GM18907 (cell line): ENCODE measurements at regions not wholly inside any gene's neighbourhood (a gene's known extent, or its start where the extent isn't known, plus 50 kb on each side); places are given as distances from the start of the nearest gene placed in this dataset.

Experiments used
- ATAC-seq: cut with Tn5 transposase; IDR thresholded peaks from one replicate; pipeline ENCODE4 v1.9.1; 2021; ENCODE audit warnings: mild to moderate bottlenecking, moderate library complexity; ENCODE audit not compliant: unreplicated experiment

DNA sequence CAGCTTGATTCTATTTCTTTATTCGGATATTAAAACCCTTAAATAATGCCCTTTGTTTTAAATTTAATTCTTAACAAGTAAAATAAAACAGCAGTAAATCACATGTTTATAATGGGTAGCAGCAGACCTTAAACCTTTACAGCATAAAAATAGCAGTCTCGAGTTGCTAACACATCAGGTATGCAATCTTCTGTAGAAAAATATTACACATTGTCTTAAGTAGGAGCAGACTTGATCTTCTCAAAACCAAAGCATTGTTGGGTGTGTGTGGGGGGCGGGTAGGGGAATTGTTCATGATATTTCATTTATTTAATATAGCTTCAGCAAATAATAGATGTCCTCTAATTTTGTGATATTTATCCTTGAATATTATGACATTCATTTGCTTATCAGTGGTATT, 331.4 kb downstream of the PCDH7 start:
- ATAC-seq: no peak

DNA sequence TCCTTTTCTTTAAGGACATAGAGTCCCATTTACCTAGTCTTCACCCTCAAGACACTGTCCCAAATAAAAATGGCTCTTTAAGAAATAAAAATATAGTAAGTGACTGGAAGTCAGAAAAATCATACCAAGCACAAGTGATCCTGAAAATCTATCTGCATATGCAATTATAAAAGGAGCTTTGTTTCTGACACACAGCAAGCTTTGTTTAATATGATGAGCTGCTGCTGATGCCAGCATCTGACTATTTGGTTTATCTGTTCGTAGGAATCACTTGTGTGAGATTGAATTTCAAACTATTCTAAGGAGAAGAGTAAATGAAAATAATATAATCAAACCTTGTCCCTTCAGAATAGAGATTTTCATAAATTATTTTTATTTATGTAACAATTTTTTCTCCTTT, 332.4 kb downstream of the PCDH7 start:
- no peak for ATAC-seq

DNA sequence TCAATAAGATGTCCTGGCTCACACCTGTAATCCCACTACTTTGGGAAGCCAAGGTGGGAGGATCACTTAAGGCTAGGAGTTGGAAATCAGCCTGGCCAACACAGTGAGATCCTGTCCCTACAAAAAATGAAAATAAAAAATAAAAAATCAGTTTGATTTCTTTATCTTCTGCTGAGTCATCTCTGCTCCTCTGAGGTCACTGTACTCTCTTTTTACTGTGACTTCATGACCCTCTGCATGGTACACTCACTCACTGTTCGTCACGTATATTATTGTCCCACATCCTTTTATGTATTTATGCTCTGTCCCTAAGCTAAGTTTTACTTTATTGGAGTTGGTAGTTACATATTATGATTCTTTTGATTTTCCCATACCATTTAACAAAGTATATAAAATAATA, 333.3 kb downstream of the PCDH7 start:
- ATAC-seq: no peak

DNA sequence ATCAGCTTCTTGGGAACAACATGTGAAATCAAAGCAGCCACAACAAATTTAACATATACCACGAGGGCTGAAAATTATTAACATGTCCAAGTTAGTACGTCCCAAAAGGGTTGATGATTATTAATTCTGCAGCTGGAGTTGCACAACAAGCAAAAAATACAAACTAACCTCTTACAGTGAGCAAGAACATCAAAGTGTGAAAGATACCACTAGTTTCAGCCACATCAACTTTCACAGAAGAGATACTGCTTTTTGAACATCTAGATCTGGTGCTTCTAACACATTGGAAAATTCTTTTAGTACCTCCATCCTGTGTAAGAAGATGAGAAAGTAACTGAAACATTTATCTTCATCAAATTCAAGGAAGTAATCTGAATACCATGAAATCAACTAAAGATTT, 334.1 kb downstream of the PCDH7 start:
- ATAC-seq: no peak

DNA sequence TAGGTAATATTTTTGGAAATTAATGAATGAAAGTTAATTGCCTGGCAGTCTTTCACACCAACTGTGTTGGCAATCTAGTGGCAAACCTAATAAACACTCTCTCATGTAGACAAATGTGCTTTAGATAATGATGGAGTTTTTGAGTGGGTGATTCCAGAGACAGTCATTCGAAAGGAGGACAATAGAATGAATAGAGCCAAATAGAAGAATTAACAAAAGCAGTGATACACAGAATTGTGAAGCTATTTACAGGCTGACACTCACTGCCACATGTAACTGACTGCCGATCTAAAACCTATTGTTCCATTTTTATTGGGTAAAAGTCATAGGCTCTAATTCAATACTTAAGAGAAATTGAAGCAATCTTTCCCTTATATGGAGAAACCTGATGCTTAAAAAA, 338.5 kb downstream of the PCDH7 start:
- no peak for ATAC-seq

DNA sequence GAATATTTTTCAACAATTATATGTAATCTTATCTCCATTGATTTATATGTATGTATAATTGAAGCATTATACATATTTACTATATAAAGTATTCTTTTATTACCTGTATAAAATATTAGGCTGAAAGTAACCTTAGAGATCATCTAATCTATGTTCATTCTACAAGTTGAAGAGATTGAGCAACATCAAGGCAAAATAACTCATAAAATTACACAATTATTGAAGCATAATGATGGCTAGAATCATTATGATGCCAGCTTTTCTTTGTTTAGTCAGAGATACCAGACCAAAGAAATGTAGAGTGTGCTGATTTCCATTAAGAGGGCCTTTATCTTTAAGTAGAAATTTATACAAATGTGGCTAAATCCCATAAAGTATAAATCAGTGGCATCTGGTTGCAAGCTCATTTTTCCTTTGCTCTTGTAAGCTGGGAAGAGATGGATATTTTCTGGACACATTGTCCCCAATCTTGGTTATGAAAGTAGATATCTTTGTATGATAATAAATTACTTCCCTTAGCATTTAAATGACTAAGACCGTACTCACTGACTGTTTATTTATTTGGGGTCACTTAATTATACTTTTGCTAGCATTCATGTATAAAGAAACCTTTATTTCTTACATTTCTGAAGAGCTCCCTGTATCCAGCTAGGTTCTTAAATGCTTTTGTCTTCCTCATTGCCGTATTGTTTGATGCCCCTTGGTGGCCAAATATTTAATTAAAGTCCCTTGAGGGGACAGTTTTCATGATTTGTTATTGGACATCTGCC, 339.8 kb downstream of the PCDH7 start:
- no peak for ATAC-seq

DNA sequence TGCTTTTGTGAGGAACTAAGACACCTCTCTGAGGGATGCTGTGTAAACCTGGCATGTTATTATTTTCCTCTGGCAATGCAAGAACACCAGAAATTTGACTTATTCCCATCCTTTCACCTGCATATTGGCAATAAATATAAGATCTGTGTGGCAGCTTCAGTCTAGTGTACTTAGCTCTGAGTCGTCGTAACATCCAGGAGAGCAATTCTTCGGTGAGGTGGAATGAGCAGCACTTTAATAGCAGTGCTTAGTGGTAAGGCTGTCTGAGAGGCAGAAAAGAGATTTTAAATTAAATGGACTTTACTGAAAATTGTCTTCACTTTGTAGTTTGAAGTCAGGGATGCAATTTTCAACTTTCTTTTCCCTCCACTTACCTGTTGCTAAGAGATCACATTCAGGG, 344.9 kb downstream of the PCDH7 start:
- ATAC-seq: no peak

DNA sequence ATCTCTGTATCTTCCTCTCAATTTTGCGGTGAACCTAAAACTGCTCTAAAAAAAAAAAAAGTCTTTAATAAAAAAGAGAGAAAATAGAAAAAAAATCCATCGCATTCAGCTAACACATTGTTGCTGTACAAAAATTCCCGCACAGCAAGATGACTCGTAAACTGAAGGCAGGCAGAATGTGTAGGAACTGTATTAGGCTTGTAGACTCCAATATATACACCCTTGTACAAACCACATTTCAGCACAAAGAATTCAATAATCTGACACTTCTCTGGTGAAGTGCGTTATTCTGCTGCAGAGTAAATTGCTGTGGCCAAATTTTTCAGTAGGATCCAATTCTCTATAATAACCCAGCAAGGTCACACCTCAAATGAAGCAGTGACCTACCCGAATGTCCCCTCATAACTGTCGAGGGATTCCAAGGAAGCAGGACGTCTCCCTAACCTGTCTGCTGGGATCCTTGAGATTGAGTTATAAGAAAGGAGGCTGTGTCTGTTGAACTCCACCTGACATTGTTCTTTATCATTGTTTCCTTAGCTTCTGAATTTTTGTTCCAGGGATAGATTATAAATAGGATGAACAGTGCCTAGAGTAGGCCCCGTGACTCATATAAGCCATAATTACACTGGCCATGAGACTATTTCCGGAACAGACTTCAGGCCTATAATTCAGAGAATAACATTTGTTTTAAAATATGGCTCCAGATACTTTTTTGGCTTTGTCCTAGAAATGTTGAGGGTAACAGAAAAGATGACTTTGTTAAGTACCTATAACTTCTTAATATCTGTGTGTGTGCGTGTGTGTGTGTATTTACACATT, 348.3 kb downstream of the PCDH7 start:
- no peak for ATAC-seq

DNA sequence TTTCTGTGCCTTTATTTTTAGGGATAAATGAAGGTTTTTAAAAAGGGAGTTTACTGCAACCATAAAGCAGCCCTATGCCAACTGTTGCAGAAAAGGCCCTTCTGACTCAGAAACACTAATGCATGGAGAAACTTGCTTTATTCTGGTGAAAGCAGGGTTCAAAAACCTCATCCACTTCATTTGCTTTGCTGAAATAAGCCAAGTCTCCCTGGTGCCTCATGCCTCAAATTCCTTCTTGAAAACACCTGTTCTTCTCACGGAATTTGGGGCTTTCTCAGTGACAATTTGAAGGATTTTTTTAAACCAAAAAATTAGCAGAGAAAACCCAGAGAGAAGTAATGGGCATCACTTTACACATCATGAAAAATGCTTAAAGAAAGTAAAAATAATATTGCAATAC, 349.0 kb downstream of the PCDH7 start:
- ATAC-seq: no peak

DNA sequence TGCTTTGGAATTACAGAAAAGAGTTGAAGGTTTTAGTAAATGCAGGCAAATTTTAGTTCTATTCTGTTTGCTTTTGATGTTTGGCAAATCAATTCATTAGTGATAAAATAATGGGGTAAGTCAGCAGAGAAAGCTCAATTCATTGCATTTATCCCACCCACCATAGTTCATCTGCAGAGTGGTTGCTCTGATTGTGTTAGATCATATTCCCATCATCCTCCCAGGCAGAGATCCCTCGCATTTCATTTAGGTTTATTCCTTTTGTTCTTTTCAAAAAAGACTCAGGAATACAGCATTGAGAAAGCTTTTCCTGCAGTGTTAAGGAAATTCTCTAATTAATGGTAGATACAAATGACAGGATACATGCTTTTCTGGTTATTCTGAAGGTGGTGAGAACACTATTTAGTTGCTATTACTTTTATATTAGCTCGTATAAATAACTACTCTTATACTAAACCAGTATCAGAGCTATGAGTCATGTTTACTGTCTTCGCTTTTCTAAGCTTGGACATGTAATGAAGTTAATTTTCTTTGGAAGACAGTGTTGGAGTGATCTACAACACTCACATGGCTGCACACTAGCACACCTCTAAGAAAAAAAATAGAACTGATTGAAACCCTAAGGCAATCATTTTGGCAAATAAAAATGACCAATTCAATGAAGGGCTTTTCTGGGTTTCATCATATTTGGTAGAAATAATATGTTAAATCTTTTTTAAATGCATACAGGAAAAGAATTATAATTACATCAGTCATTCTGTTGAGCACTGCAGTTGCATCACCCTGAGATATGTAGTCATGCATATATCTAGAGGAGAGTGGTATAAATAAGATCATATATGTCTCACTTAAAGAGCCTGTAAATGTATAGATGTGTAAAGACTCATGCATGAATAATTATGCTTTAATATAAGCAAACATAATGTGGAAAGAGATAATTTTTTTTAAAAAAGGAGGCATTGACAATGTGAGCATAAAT, 351.6 kb downstream of the PCDH7 start:
- ATAC-seq: no peak

DNA sequence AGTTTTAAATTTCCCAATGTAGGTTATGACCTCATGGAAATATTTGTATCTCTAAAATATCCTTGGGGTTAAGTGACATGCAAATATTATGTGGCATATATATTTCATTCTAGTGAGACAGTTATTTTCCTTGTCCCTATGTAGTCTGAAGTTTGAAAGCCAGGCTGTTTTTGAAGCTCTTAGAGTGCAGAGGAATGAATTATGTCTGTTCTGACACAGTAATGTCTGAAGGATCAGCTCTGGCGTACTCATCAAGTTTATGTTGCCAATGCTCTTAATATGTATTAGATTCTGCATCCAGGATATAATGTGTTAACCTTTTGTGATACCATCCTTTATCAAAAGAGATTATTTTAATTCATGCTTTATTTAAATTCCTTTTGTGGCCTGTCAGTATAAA, 355.8 kb downstream of the PCDH7 start:
- ATAC-seq: no peak

DNA sequence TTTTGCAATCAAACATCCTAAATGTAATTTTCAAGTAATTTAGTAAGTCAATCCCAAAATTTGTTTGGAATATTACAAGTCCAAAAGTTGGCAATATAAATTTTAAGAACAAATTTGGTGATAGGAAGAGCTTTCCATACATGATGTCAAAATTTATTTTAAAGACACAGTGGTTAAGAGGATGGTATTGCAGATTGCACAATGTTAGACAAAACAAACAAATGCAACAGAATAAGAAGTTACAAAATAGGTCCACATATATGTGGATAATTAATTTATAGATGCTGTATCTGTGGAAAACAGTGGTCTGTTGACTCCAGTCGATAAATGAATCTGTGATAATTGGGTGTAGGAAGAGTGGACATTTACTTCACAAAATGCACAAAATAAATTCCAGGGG, 358.5 kb downstream of the PCDH7 start:
- no peak for ATAC-seq

DNA sequence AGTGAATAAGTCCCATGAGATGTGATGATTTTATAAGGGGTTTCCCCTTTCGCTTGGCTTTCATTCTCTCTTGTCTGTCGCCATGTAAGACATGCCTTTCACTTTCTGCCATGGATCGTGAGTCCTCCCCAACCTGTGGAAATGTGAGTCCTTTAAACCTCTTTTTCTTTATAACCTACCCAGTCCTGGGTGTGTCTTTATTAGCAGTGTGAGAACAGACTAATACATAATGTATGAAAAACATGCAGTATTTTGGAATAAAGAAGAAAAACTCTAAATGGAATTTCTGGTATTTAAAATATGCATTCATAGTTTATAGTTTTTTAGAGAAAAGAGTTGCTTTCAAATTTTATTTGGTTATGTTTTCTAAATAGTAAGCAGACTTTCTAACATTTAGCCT, 360.7 kb downstream of the PCDH7 start:
- ATAC-seq: no peak

DNA sequence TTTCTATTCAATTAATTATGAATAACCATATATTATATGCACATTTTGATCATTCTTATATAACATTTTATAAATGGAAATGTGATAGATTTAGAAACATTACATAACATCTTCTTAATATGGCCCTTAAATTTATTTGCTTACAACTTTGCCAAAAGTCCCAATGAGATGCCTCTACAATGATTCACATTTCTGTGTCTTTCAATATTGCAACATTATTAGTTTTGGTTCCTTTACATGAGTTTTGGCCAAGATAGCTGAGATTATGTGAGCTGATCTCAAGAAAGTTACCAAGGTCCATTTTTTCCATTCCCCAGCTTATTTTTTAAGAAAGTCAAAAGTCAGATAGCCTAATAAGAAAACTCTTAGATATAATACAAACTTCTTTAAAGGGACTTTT, 361.2 kb downstream of the PCDH7 start:
- ATAC-seq: no peak

DNA sequence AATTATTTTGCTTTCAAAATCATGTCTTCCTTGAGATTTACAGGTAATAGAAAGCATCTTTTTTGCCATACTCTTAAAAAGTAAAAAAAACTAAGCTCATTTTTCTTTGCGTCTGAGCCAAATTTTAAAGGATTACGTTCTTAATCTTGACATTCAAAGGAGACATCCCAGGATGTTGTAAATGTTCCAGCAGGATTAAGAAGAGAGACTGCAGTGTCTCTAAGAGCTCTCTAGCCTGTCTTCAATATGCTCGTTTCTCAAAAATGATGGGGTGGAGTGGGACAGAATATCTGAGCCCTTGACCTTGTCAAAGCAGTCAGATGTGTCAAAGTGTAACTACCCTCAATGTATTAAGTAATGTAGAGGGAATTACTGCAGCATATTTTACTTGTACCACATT, 363.3 kb downstream of the PCDH7 start:
- ATAC-seq: no peak

DNA sequence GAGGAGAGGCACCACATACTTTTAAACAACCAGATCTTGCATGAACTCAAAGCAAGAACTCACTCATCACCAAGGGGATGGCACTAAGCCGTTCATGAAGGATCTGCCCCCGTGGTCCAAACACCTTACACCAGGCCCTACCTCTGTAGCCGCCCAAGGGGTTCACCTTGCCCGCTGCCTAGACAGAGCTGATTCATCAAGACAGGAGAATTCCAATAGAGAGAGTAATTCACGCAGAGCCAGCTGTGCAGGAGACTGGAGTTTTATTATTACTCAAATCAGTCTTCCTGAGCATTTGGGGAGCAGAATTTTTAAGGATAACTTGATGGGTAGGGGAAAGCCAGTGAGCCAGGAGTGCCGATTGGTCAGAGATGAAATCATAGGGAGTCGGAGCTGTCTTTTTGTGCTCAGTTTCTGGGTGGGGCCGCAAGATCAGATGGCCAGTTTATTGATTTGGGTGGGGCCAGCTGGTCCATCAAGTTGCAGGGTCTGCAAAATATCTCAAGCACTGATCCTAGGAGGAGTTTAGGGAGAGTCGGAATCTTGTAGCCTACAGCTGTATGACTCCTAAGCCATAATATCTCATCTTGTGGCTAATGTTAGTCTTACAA, 364.7 kb downstream of the PCDH7 start:
- no peak for ATAC-seq

DNA sequence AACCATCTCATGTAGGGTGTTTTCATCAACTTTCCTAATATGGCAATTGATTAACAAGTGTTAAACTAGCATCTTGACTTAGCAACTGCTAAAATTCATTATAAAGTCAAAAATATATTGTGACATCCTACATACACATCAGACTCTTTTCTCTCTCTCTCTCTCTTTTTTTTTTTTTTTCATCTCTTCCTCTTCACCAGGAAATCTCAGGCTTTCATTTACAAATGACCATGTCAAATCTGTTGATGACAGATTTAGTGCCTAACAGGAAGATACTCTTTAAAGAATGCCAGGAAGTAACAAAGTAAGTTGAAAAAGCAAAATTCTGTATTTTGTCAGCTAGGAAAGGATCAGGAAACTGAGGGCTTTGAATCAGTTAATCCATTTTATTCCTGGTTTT, 365.5 kb downstream of the PCDH7 start:
- no peak for ATAC-seq

DNA sequence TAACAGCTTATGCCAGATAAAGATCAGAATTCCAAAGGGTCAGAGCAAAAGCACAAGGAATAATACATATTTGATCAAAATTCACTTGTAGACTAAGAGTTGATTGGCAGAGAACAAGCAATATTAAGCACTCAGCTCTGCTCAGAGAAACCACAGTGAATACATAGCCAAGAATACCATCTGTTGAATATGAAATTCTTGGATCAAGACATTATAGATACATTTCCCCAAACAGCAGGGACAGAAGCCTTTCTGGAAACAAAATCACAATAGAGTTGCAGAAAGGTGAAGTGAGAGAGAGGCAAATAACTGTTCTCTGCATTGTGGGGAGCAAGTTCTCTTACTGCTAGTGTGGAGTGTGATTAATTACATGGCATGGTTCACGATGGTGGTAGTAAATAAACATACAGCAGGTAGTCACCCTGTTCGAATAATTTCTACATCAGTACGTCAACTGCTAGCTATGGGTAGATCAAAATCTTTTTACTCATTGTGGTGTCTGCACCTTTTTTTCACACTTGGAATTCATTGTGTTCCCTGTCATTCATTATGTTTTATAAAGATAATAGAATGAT, 366.7 kb downstream of the PCDH7 start:
- no peak for ATAC-seq

DNA sequence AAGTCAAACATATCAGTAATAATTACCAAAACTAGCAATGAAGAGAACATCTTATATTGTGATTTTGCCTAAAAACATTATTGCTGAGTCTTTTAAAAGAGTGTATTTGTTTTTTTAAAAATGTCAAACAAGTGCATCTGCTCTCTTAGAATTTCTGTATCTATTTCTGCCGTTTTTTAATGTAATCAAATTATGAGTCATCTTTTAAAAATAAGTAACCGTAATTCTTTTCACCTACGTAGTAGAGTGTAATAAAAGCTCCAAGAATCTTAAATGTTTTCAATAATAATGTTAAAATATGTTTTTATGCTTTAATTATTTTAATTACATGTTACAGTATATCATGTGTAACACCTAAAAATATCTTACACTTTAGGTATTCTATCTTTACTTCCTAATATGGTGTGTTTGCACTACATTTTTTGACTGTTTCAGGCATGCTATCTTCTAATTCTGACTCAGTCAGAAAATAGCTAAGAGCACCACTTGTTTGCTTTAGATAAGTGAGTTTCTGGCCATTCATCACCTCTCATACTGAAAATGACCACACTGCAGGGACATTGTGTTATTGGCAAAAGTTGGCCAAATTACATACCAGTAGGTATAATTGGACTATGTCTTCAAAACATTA, 368.5 kb downstream of the PCDH7 start:
- no peak for ATAC-seq

DNA sequence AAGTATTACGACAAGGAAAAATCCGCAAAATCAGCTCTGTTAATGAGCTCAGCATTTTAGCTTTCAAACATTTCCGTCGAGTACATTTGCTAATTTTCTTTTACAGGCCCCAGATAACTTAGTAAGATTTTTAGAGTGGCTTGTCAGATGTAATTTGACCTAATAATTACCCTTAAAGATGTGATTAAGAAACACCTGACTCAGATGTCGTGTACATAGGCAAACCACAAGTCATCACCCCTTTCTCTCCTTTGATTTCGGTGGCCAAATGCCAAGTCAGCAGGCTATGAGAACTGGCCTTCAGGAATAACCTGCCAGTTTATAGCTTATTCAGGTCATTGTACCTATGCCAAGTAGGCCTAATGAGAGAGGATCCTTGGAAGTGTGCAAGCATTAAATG, 369.6 kb downstream of the PCDH7 start:
- ATAC-seq: no peak
